ENCODE measurements at regions not wholly inside any gene's neighbourhood (a gene's known extent, or its start where the extent isn't known, plus 50 kb on each side); places are given as distances from the start of the nearest gene placed in this dataset.

DNA sequence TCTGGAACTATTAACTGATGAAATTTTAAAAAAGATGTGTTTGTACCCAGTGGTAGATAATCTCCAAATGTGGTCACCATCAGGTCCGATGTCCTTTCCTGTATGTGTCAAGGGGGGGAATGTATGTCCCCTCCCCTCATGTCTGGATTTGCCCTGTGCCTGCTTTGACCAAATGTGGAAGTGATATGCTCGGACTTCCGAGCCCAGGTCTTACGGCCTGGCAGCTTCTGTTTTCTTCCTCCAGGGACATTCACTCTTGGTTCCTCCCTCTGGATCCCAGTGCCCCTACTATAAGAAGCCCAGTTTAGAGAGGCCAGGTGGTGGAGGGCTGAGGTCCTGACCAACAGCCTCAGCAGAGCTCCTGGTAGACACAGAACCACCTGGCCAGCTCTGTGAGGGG is 75.5 kb downstream of the CCR1 start:
- Histone ChIP-seq H3K9me3 (ENCODE audit: control insufficient read depth in 2 of 2, low read length in 2 of 2) (peaks cover 0 to 3% of the 10 kb centered on the region in 2 experiments), H3K4me3 (ENCODE audit: low read depth, low read length) (no peak overlapping the region), H3K27me3 (ENCODE audit: control insufficient read depth, insufficient read depth, low read length) (no peaks in the 10 kb centered on the region), H3K4me1 (ENCODE audit: control insufficient read depth, insufficient read depth, low read length, poor library complexity, severe bottlenecking) (peaks cover 10% of the 10 kb centered on the region), H3K36me3 (ENCODE audit: control insufficient read depth, insufficient read depth, low read length) (no peaks in the 10 kb centered on the region), H3K27ac (ENCODE audit: insufficient read depth, low read length, poor library complexity, severe bottlenecking) (no peak overlapping the region)
- Mint-ChIP-seq H3K27ac (no peak overlapping the region), H3K27me3 (no peaks in the 10 kb centered on the region), H3K36me3 (no peaks in the 10 kb centered on the region), H3K9me3 (no peaks in the 10 kb centered on the region), H3K4me1 (peaks cover 0 to 13% (median 11%) of the 10 kb centered on the region in 4 donors), H3K4me3 (no peak overlapping the region)
- ATAC-seq (ENCODE audit: low read depth in 2 of 2) (no peak), DNase-seq (no peak)

DNA sequence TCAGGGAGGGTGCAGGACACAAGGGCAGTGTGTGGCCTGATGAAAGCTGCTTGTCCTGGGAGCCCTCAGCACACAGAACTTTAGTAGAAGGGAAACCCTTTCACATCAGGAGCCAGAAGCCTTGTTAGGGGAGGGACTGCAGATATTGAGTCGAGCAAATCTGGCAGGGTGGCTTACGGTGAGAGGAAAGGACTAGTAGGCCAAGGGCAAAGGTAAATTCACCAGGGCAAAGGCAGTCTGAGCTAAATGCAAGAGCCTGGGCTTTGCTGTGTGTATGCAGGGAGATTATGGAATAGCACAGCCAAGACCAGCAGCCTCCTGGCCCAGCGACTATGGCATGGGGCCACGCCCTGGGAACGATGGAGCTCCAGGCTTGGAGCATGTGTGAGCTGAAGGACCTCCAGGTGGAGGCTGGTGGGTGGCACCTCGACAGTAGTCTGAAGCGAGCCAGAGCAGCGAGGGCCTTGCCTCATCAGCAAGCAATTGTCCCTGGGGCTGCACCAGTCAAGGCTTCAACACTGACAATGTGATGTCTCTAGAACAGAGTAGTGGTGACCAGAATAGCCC is 76.1 kb downstream of the CCR1 start:
- no peaks in the 10 kb centered on the region for H3K36me3 ChIP-seq (ENCODE audit: control insufficient read depth, insufficient read depth, low read length)
- H3K4me3 Mint-ChIP-seq = no peak overlapping the region
- H3K36me3 Mint-ChIP-seq = no peaks in the 10 kb centered on the region
- H3K27ac ChIP-seq (ENCODE audit: insufficient read depth, low read length, poor library complexity, severe bottlenecking) = no peak overlapping the region
- no peak for DNase-seq
- H3K9me3 Mint-ChIP-seq = no peaks in the 10 kb centered on the region
- no peaks in the 10 kb centered on the region for H3K27me3 ChIP-seq (ENCODE audit: control insufficient read depth, insufficient read depth, low read length)
- H3K4me3 ChIP-seq (ENCODE audit: low read depth, low read length) = no peak overlapping the region
- ATAC-seq (ENCODE audit: low read depth in 2 of 2) = no peak
- peaks cover under 1% of the 10 kb centered on the region for H3K27me3 Mint-ChIP-seq
- peaks cover 0 to 13% (median 11%) of the 10 kb centered on the region in 4 donors for H3K4me1 Mint-ChIP-seq
- no peak overlapping the region for H3K27ac Mint-ChIP-seq
- H3K9me3 ChIP-seq (ENCODE audit: control insufficient read depth in 2 of 2, low read length in 2 of 2) = peaks cover 0 to 3% of the 10 kb centered on the region in 2 experiments
- peaks cover 10% of the 10 kb centered on the region for H3K4me1 ChIP-seq (ENCODE audit: control insufficient read depth, insufficient read depth, low read length, poor library complexity, severe bottlenecking)

DNA sequence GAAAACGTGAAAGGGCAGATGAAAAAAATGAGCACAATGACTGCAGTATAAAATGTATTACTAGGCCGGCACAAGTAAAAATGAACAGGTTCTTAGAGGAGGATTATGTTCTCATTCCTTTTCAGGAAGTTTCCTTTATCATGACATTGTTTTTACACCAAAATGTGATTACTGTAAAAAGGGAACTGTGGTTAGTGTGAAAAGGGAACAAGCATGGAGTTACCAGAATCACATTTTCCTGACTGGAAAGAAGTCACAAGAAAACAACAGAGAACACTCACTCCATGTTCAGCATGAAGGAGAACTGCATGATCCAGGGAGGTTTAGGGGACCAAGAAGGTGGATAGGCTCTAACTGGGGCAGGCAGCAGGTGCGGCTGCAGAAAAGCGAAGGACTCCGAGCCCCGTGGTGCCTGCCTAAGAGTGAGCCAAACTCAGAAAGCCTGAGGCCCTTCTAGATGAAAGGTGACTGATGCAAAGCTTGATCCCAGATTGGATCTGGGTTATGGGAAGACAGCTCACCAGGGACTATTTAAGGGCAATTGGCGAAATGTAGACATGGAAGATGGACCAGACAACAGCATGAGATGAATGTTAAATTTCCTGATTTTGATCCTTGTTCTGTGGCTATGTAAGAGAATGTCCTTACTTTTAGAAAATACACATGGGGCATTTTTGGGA is 77.3 kb downstream of the CCR1 start:
- peaks cover 0 to 13% (median 11%) of the 10 kb centered on the region in 4 donors for H3K4me1 Mint-ChIP-seq
- peak overlapping the region in 1 of 3 donors; percentile 14 for H3K27ac Mint-ChIP-seq
- H3K36me3 Mint-ChIP-seq = no peaks in the 10 kb centered on the region
- no peak overlapping the region for H3K4me3 Mint-ChIP-seq
- H3K27me3 ChIP-seq (ENCODE audit: control insufficient read depth, insufficient read depth, low read length) = no peaks in the 10 kb centered on the region
- H3K27me3 Mint-ChIP-seq = peaks cover 7% of the 10 kb centered on the region
- no peaks in the 10 kb centered on the region for H3K9me3 ChIP-seq (ENCODE audit: control insufficient read depth in 2 of 2, low read length in 2 of 2)
- H3K36me3 ChIP-seq (ENCODE audit: control insufficient read depth, insufficient read depth, low read length) = no peaks in the 10 kb centered on the region
- H3K9me3 Mint-ChIP-seq = no peaks in the 10 kb centered on the region
- ATAC-seq (ENCODE audit: low read depth in 2 of 2) (no peak), DNase-seq (no peak)
- peaks cover 10% of the 10 kb centered on the region for H3K4me1 ChIP-seq (ENCODE audit: control insufficient read depth, insufficient read depth, low read length, poor library complexity, severe bottlenecking)
- no peak overlapping the region for H3K27ac ChIP-seq (ENCODE audit: insufficient read depth, low read length, poor library complexity, severe bottlenecking)
- H3K4me3 ChIP-seq (ENCODE audit: low read depth, low read length) = no peak overlapping the region

DNA sequence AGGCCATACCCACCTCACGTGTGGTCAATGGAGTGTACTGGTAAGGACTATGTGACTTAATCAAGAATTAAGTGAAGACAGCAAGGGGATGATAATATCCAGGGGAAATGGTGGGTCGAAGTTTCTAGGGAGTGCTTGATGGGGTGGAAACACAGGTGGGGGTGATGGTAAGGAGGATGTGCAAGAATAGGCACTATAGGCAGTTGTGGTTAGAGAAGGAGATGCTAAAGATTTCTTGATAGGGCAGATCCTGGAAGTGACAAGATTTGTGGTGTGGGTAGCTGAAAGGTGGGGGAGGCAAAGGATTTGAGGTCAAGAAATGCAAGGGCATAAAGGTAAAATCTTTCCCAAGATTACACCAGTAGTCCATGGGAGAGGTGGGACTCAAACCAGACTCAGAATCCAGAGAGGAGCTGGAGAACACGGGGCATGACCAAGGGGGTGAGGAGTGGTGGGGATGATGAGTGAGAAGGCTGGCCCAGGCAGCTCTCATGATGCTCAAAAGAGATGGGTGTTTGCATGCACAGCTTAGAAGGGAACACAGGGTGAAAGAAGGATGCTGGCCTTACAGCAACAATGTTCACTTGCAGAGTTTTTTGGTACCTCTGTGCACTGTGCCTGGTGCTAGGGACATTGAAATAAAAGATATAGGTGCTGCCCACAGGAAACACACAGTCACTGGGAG is 78.4 kb downstream of the CCR1 start:
- Histone ChIP-seq H3K36me3 (ENCODE audit: control insufficient read depth, insufficient read depth, low read length) (no peaks in the 10 kb centered on the region), H3K9me3 (ENCODE audit: control insufficient read depth in 2 of 2, low read length in 2 of 2) (no peaks in the 10 kb centered on the region), H3K4me1 (ENCODE audit: control insufficient read depth, insufficient read depth, low read length, poor library complexity, severe bottlenecking) (peaks cover 10% of the 10 kb centered on the region), H3K27ac (ENCODE audit: insufficient read depth, low read length, poor library complexity, severe bottlenecking) (no peak overlapping the region), H3K4me3 (ENCODE audit: low read depth, low read length) (no peak overlapping the region), H3K27me3 (ENCODE audit: control insufficient read depth, insufficient read depth, low read length) (no peaks in the 10 kb centered on the region)
- H3K4me1 Mint-ChIP-seq = peaks cover 0 to 13% (median 11%) of the 10 kb centered on the region in 4 donors
- DNase-seq = peak in 1 of 3 donors; percentile 7
- no peaks in the 10 kb centered on the region for H3K9me3 Mint-ChIP-seq
- no peaks in the 10 kb centered on the region for H3K36me3 Mint-ChIP-seq
- H3K27ac Mint-ChIP-seq = peak overlapping the region in 2 of 3 donors; percentile 4 to 15
- H3K4me3 Mint-ChIP-seq = no peak overlapping the region
- no peak for ATAC-seq (ENCODE audit: low read depth in 2 of 2)
- peaks cover 7% of the 10 kb centered on the region for H3K27me3 Mint-ChIP-seq

DNA sequence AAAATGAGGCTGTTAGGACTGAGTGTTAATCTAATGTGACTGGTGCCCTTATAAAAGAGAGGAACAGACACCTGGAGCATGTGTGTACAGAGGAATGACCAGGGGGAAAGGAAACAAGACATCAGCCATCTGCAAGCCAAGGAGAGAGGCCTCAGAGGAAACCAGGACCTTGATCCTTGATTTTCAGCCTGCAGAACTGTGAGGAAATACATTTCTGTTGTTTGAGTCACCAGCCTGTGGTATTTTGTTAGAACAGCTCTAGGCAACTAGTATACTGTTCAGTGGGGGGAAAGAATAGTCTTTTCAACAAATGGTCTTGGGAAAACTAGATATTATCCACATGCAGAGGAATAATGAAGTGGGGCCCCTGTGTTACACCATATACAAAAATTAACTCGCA is 80.6 kb downstream of the CCR1 start:
- Mint-ChIP-seq H3K4me3 (no peak overlapping the region), H3K27ac (no peak overlapping the region), H3K27me3 (peaks cover 7% of the 10 kb centered on the region), H3K36me3 (no peaks in the 10 kb centered on the region), H3K9me3 (no peaks in the 10 kb centered on the region), H3K4me1 (peaks cover 0 to 13% (median 12%) of the 10 kb centered on the region in 4 donors)
- H3K36me3 ChIP-seq (ENCODE audit: control insufficient read depth, insufficient read depth, low read length) = no peaks in the 10 kb centered on the region
- H3K27ac ChIP-seq (ENCODE audit: insufficient read depth, low read length, poor library complexity, severe bottlenecking) = no peak overlapping the region
- ATAC-seq (ENCODE audit: low read depth in 2 of 2) = no peak
- H3K4me3 ChIP-seq (ENCODE audit: low read depth, low read length) = no peak overlapping the region
- no peak for DNase-seq
- no peaks in the 10 kb centered on the region for H3K27me3 ChIP-seq (ENCODE audit: control insufficient read depth, insufficient read depth, low read length)
- H3K4me1 ChIP-seq (ENCODE audit: control insufficient read depth, insufficient read depth, low read length, poor library complexity, severe bottlenecking) = peaks cover 10% of the 10 kb centered on the region
- no peaks in the 10 kb centered on the region for H3K9me3 ChIP-seq (ENCODE audit: control insufficient read depth in 2 of 2, low read length in 2 of 2)

DNA sequence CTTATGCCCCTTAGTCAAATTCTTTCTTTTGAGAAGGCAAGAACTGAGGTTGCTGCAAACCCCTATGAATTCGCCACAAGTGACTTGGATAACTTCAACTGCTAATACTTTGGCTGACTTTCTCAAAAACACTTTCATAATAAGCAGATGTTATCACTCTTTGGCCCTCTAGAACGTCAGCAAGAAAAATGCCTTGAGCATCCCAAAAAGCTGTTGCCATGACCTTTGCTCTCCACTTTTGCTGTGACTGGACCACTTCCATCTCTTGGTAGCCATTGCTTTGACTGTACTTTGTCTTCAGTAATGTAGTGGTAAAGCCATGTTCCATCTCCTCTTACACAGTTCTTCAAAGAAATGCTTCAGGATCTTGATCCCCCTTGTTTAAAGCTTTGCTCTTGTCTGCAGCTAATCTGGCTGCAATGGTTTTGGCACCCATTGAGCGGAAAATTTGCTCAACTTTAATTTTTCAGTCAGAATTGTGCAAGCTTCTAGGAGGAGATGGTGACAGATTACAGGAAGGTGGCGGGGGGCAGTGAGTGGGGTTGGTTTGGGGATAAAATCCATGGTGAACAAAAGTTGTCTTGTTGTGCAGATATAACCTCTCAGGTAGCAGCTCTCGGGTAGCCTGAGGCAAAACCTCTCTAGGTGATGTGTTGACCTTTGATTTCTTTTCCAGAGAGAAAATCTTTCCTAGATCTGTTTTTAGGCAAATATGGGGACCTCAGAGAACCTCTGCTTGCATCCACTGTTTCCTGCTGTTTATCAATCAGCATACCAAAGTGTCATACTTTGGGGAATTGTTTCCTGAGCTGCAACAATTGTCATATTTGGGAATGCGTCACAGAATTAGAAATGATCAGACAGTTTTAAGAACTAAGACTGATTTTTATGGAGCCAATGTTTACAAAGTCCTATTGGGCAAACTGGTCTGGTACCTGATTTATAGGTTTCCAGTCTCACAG is 83.6 kb downstream of the CCR1 start:
- no peaks in the 10 kb centered on the region for H3K9me3 Mint-ChIP-seq
- DNase-seq = no peak
- H3K4me1 ChIP-seq (ENCODE audit: control insufficient read depth, insufficient read depth, low read length, poor library complexity, severe bottlenecking) = peaks cover 3% of the 10 kb centered on the region
- H3K27me3 Mint-ChIP-seq = peaks cover 7% of the 10 kb centered on the region
- H3K27ac ChIP-seq (ENCODE audit: insufficient read depth, low read length, poor library complexity, severe bottlenecking) = no peak overlapping the region
- no peak overlapping the region for H3K4me3 ChIP-seq (ENCODE audit: low read depth, low read length)
- no peak for ATAC-seq (ENCODE audit: low read depth in 2 of 2)
- peaks cover 4 to 6% (median 4%) of the 10 kb centered on the region in 4 donors for H3K4me1 Mint-ChIP-seq
- peaks cover 5% of the 10 kb centered on the region for H3K27me3 ChIP-seq (ENCODE audit: control insufficient read depth, insufficient read depth, low read length)
- no peak overlapping the region for H3K27ac Mint-ChIP-seq
- no peaks in the 10 kb centered on the region for H3K36me3 ChIP-seq (ENCODE audit: control insufficient read depth, insufficient read depth, low read length)
- H3K4me3 Mint-ChIP-seq = no peak overlapping the region
- no peaks in the 10 kb centered on the region for H3K36me3 Mint-ChIP-seq
- no peaks in the 10 kb centered on the region for H3K9me3 ChIP-seq (ENCODE audit: control insufficient read depth in 2 of 2, low read length in 2 of 2)

DNA sequence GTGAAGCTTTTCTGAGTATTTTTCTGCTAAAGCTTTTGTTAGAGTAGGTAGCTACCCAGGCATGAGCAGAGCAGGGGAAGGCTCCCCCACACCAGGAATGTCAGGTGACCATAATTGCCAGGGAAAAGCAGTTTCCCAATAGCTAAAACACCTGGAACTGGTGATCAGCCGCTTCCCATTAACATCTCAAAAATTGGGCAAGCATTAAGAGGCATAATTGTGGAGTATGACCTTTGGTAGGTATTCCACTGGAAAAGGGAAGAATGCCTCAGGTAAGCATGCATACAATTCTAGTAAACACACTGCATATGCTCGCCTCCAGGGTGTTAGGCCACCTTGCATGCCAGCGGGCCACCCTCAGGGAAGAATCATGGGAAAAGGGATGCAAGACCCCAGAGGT is 84.5 kb downstream of the CCR1 start:
- H3K27ac ChIP-seq (ENCODE audit: insufficient read depth, low read length, poor library complexity, severe bottlenecking) = no peak overlapping the region
- DNase-seq (no peak), ATAC-seq (ENCODE audit: low read depth in 2 of 2) (no peak)
- Mint-ChIP-seq H3K4me1 (peaks cover 0 to 4% (median 1%) of the 10 kb centered on the region in 4 donors), H3K9me3 (no peaks in the 10 kb centered on the region), H3K36me3 (no peaks in the 10 kb centered on the region), H3K27me3 (peaks cover 7% of the 10 kb centered on the region), H3K4me3 (no peak overlapping the region), H3K27ac (no peak overlapping the region)
- no peaks in the 10 kb centered on the region for H3K9me3 ChIP-seq (ENCODE audit: control insufficient read depth in 2 of 2, low read length in 2 of 2)
- no peak overlapping the region for H3K4me3 ChIP-seq (ENCODE audit: low read depth, low read length)
- H3K4me1 ChIP-seq (ENCODE audit: control insufficient read depth, insufficient read depth, low read length, poor library complexity, severe bottlenecking) = no peaks in the 10 kb centered on the region
- H3K27me3 ChIP-seq (ENCODE audit: control insufficient read depth, insufficient read depth, low read length) = peaks cover 5% of the 10 kb centered on the region
- H3K36me3 ChIP-seq (ENCODE audit: control insufficient read depth, insufficient read depth, low read length) = no peaks in the 10 kb centered on the region
